ENCODE measurements at regions not wholly inside any gene's neighbourhood (a gene's known extent, or its start where the extent isn't known, plus 50 kb on each side); places are given as distances from the start of the nearest gene placed in this dataset.
A peak's percentile ranks its signal among the peaks of the same experiment; 100 is the strongest.

DNA sequence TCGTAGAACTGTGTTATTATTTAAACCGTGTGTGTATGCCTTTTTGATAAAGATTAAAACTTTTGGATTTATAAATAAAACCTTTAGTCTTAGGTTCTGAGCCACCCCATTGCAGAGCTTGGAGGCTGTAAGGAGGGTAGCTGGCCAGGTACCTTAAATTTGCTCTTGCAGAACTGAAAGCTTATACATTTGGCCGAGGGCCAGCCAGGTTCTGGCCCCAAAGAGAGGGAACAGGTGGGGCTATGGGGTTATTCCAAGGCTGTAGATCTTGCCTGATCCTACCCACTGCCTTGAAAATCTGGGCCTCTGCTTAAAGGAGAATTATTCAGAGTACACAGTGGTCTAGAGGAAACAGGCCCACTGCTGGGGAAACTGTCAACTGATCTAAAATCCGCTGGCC is 59.6 kb downstream of the CAMK2N1 start:
- Histone ChIP-seq H3K36me3 (ENCODE audit: control insufficient read depth, insufficient read depth, low read length) (no peaks in the 10 kb centered on the region), H3K27me3 (ENCODE audit: control insufficient read depth, insufficient read depth, low read length) (no peaks in the 10 kb centered on the region), H3K4me3 (ENCODE audit: low read depth, low read length) (no peak overlapping the region)
- no peak for DNase-seq (ENCODE audit: low read depth)
- FAIRE-seq: no peak
- TF ChIP-seq, protein P1, sequence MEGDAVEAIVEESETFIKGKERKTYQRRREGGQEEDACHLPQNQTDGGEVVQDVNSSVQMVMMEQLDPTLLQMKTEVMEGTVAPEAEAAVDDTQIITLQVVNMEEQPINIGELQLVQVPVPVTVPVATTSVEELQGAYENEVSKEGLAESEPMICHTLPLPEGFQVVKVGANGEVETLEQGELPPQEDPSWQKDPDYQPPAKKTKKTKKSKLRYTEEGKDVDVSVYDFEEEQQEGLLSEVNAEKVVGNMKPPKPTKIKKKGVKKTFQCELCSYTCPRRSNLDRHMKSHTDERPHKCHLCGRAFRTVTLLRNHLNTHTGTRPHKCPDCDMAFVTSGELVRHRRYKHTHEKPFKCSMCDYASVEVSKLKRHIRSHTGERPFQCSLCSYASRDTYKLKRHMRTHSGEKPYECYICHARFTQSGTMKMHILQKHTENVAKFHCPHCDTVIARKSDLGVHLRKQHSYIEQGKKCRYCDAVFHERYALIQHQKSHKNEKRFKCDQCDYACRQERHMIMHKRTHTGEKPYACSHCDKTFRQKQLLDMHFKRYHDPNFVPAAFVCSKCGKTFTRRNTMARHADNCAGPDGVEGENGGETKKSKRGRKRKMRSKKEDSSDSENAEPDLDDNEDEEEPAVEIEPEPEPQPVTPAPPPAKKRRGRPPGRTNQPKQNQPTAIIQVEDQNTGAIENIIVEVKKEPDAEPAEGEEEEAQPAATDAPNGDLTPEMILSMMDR (IDR thresholded peaks at IDR 0.05; ENCODE audit: insufficient read depth, low read length, severe bottlenecking): no peak

DNA sequence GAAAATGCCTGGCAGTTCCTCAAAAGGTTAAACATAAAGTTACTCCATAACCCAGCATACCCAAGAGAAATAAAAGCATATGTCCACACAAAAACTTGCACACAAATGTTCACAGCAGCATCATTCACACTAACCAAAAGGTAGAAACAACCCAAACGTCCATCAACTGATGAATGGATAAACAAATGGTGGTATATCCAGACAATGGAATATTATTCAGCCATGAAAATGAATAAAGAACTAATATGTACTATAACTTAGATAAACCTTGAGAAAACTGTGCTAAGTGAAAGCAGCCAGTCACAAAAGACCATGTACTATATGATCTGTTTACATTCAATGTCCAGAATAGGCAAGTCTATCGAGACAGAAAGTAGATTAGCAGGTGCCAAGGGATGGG is 60.4 kb downstream of the CAMK2N1 start:
- TF ChIP-seq, protein P1 (IDR thresholded peaks at IDR 0.05; ENCODE audit: insufficient read depth, low read length, severe bottlenecking): no peak
- no peak for FAIRE-seq
- Histone ChIP-seq H3K27me3 (ENCODE audit: control insufficient read depth, insufficient read depth, low read length) (no peaks in the 10 kb centered on the region), H3K4me3 (ENCODE audit: low read depth, low read length) (no peak overlapping the region), H3K36me3 (ENCODE audit: control insufficient read depth, insufficient read depth, low read length) (no peaks in the 10 kb centered on the region)
- no peak for DNase-seq (ENCODE audit: low read depth)

DNA sequence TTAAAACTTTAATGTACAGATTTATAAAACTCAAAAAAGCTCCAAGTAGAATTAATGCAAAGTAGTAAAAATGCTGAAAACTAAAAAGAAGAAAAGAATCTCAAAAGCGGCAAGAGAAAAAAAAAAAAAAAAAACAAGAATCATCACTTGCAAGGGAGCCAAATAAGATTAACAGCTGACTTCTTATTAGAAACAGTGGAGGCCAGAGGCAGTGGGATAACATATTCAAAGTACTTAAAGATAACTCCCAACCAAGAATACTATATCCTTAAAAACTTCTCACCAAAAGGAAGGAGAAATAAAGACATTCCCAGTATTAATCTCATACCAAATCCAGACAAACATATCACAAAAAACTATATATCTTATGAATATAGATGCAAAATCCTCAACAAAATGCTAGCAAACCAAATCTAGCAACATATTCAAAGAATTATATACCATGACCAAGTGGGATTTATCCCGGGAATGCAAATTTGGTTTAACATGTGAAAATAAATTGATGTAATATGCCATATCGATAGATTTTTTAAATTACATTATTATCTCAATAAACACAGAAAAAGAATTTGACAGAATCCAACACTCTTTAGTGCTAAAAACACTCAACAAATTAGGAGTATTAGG is 62.7 kb downstream of the CAMK2N1 start:
- Histone ChIP-seq H3K36me3 (ENCODE audit: control insufficient read depth, insufficient read depth, low read length) (no peaks in the 10 kb centered on the region), H3K27me3 (ENCODE audit: control insufficient read depth, insufficient read depth, low read length) (no peaks in the 10 kb centered on the region), H3K4me3 (ENCODE audit: low read depth, low read length) (no peak overlapping the region)
- TF ChIP-seq, protein P1 (IDR thresholded peaks at IDR 0.05; ENCODE audit: insufficient read depth, low read length, severe bottlenecking): no peak
- FAIRE-seq (no peak), DNase-seq (ENCODE audit: low read depth) (no peak)

DNA sequence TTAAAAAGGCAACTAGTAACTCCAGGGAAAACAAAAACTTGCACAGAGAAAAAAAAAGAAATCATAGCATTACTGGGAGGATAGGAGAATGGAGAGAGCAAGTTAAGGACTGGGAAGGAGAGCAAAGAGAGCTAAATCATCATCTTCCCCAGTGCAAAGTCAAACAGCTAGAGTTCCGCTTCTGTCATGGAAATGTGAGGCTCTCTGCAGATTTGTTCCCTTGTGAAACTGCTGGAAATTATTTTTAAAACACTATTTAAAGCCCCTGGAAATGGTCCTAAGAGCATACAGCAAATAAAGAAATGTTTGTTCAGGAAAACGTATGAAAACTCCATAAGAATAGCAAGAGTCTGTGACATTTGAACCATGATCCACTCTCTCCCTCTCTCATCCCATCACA is 64.6 kb downstream of the CAMK2N1 start:
- FAIRE-seq (no peak), DNase-seq (ENCODE audit: low read depth) (no peak)
- Histone ChIP-seq H3K36me3 (ENCODE audit: control insufficient read depth, insufficient read depth, low read length) (no peaks in the 10 kb centered on the region), H3K4me3 (ENCODE audit: low read depth, low read length) (no peak overlapping the region), H3K27me3 (ENCODE audit: control insufficient read depth, insufficient read depth, low read length) (no peaks in the 10 kb centered on the region)
- TF ChIP-seq, protein P1 (IDR thresholded peaks at IDR 0.05; ENCODE audit: insufficient read depth, low read length, severe bottlenecking): no peak

DNA sequence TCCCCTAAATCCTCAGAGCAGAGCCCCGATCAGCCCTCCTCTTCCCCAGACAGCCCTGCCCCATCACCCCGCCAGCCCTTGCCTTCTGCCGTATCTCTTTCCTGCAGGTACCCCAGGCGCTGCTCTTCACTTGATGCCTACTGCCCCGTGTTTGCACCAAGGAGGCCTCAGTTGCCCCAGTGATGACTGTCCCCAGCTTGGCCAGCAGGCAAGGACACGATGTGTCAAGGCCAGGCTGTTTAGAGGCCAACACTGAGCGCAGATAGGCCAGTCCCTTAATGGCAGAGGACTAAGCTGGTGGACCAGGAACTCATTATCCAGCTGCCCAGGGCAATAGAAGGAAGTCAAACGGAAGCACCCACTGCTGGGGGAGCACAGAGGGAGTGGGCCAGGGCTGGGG is 68.4 kb downstream of the CAMK2N1 start:
- Histone ChIP-seq H3K4me3 (ENCODE audit: low read depth, low read length) (no peak overlapping the region), H3K36me3 (ENCODE audit: control insufficient read depth, insufficient read depth, low read length) (no peaks in the 10 kb centered on the region), H3K27me3 (ENCODE audit: control insufficient read depth, insufficient read depth, low read length) (no peaks in the 10 kb centered on the region)
- TF ChIP-seq, protein P1 (IDR thresholded peaks at IDR 0.05; ENCODE audit: insufficient read depth, low read length, severe bottlenecking): no peak
- no peak for DNase-seq (ENCODE audit: low read depth)
- FAIRE-seq: no peak

DNA sequence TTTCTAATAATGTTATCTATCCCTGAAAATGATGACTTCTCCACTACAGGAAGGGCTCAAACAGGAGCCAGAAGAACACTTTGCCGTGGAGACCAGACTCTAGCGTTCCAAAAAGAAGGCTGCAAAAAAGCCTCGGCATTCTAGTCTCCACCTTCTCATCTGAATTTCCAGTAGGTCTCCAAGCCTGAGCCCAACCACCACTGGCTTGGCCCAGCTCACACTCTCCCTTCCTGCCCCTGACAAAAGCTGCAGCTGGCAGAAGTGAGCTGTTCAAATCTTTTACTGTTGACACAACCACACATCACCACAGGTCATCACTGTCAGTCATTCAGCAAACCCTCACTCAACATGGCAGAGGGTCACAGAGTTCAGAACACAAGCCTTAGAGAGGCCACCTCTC is 69.3 kb downstream of the CAMK2N1 start:
- Histone ChIP-seq H3K36me3 (ENCODE audit: control insufficient read depth, insufficient read depth, low read length) (no peaks in the 10 kb centered on the region), H3K4me3 (ENCODE audit: low read depth, low read length) (no peak overlapping the region), H3K27me3 (ENCODE audit: control insufficient read depth, insufficient read depth, low read length) (no peaks in the 10 kb centered on the region)
- TF ChIP-seq, protein P1 (IDR thresholded peaks at IDR 0.05; ENCODE audit: insufficient read depth, low read length, severe bottlenecking): no peak
- DNase-seq (ENCODE audit: low read depth): no peak
- FAIRE-seq: peak; percentile 7
